Gastrocnemius medialis (tissue), 4 donors: ENCODE measurements at regions not wholly inside any gene's neighbourhood (a gene's known extent, or its start where the extent isn't known, plus 50 kb on each side); places are given as distances from the start of the nearest gene placed in this dataset.

Source experiments
- ATAC-seq, 2 donors: fragments of 150-250 bp; one replicate each; pipeline ENCODE4 v1.9.1; 2016
- DNase-seq, 2 donors: peaks; one replicate each; pipeline ENCODE4 v3.0.0-alpha.2; 2019
- H3K27ac ChIP-seq, 4 donors: fragments of 200-600 bp; sonication (generic); 1 replicate in 1 of 4; 2 replicates in 3 of 4; pipeline ENCODE4 v1.5.1; 2016 to 2018; ENCODE audit warnings: mild to moderate bottlenecking in 2 of 4, moderate library complexity in 1 of 4
- H3K27me3 ChIP-seq, 3 donors: fragments of 200-600 bp; sonication (generic) in 2 of 3; 1 replicate in 1 of 3; 2 replicates in 2 of 3; pipeline versions ENCODE4 v1.5.1 to v1.6.0; 2016 to 2019; ENCODE audit warnings: mild to moderate bottlenecking in 1 of 3, moderate library complexity in 1 of 3
- H3K36me3 ChIP-seq, 2 donors: fragments of 200-600 bp; sonication (generic) in 1 of 2; one replicate each; pipeline ENCODE4 v1.5.1; 2017 to 2018
- H3K4me1 ChIP-seq, 2 donors: fragments of 200-600 bp; sonication (generic) in 1 of 2; one replicate each; pipeline ENCODE4 v1.5.1; 2016 to 2017; ENCODE audit warnings: mild to moderate bottlenecking in 2 of 2
- H3K4me3 ChIP-seq, 4 donors: fragments of 200-600 bp; sonication (generic) in 3 of 4; 1 replicate in 1 of 4; 2 replicates in 3 of 4; pipeline ENCODE4 v1.5.1; 2016 to 2019; ENCODE audit warnings: mild to moderate bottlenecking in 2 of 4
- H3K9me3 ChIP-seq, 3 donors: fragments of 200-600 bp; sonication (generic) in 2 of 3; 1 replicate in 1 of 3; 2 replicates in 2 of 3; pipeline ENCODE4 v1.5.1; 2016 to 2019
- POLR2A ChIP-seq, 2 donors: fragments of 450-650 bp; IDR thresholded peaks; one replicate each; pipeline ENCODE4 v1.6.1; 2017; ENCODE audit warnings: antibody characterized with exemption in 2 of 2, mild to moderate bottlenecking in 2 of 2, moderate library complexity in 2 of 2
- in situ Hi-C, 4 donors: fragments of 200-750 bp; cut with MboI; loops; one replicate each; pipeline versions ENCODE4 v1.15.0 to v1.8.0; 2017; ENCODE audit warnings: low sequenced_read_pairs in 4 of 4
- intact Hi-C: fragments of 100-400 bp; cut with DNase I; formaldehyde crosslinking; loops from one replicate; pipeline ENCODE4 v1.15.1; 2023; ENCODE audit warnings: low total_unique reads
- TF ChIP-seq, protein P1 (sequence below), 5 experiments: fragments of 450-650 bp in 3 of 5; fragments of 200-600 bp in 2 of 5; sonication (generic) in 2 of 5; IDR thresholded peaks in 4 of 5; conservative IDR thresholded peaks in 1 of 5; 1 replicate in 4 of 5; 2 replicates in 1 of 5; pipeline ENCODE4 v1.5.1; 2016 to 2019; ENCODE audit warnings: antibody characterized with exemption in 5 of 5, mild to moderate bottlenecking in 3 of 5, moderate library complexity in 3 of 5

- Histone ChIP-seq H3K4me3 (no peak overlapping the region), H3K4me1 (no peaks in the 10 kb centered on the region), H3K36me3 (no peaks in the 10 kb centered on the region), H3K27me3 (no peaks in the 10 kb centered on the region), H3K27ac (no peak overlapping the region), H3K9me3 (no peaks in the 10 kb centered on the region)
- no peak for TF ChIP-seq POLR2A (IDR thresholded peaks at IDR 0.05)
- TF ChIP-seq, protein P1, sequence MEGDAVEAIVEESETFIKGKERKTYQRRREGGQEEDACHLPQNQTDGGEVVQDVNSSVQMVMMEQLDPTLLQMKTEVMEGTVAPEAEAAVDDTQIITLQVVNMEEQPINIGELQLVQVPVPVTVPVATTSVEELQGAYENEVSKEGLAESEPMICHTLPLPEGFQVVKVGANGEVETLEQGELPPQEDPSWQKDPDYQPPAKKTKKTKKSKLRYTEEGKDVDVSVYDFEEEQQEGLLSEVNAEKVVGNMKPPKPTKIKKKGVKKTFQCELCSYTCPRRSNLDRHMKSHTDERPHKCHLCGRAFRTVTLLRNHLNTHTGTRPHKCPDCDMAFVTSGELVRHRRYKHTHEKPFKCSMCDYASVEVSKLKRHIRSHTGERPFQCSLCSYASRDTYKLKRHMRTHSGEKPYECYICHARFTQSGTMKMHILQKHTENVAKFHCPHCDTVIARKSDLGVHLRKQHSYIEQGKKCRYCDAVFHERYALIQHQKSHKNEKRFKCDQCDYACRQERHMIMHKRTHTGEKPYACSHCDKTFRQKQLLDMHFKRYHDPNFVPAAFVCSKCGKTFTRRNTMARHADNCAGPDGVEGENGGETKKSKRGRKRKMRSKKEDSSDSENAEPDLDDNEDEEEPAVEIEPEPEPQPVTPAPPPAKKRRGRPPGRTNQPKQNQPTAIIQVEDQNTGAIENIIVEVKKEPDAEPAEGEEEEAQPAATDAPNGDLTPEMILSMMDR (IDR thresholded peaks at IDR 0.05 in 4 of 5, conservative IDR thresholded peaks at IDR 0.05 in 1 of 5) = no peak
- DNase-seq (no peak), ATAC-seq (no peak)
- intact Hi-C loops = no loop called here
- in situ Hi-C loops = no loop called here
These were observed 299.0 kb upstream of the E2F7 start for GRCh38 chr12:77364400-77364799.

DNA sequence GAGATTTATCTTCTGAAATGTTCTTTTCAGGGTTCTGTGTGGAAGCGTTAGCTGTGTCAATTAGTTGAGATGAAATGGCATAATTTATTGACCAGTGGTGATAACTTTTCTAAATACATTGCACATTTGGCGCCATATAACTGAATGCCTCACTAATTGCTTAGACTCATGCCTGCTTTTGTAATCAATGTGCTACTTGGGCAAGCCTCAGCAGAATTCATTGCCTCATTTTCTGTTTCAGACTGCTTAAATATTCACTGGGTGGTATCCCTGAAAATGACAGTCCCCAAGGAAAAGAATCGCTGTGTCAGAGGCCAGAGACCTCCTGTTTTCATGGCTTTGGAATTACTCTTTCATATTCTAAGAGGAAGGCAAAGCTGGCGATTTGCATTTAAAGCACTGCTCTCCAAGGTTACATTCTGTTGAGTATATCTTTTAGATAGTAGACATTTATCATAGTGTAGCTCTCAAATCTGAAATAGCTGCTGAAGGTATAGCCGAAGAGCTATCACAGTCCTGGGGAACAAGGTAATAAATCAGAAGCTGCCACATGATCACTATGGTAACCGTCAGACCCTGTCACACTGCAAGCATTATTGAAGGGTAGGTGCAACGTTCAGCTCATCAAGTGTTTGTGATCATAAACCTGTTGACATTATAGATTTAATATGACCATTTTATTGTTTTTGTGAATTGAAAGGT lies 297.3 kb upstream of the E2F7 start:
- Histone ChIP-seq H3K27ac (no peak overlapping the region), H3K9me3 (no peaks in the 10 kb centered on the region), H3K27me3 (no peaks in the 10 kb centered on the region), H3K4me3 (no peak overlapping the region), H3K4me1 (no peaks in the 10 kb centered on the region), H3K36me3 (no peaks in the 10 kb centered on the region)
- no peak for ATAC-seq
- no peak for TF ChIP-seq POLR2A (IDR thresholded peaks at IDR 0.05)
- TF ChIP-seq, protein P1 (IDR thresholded peaks at IDR 0.05 in 4 of 5, conservative IDR thresholded peaks at IDR 0.05 in 1 of 5) = no peak
- no peak for DNase-seq
- in situ Hi-C loops (no loop called here), intact Hi-C loops (no loop called here)

GRCh38 chr12:77357655-77358054 lies 292.3 kb upstream of the E2F7 start:
- Histone ChIP-seq H3K9me3 (no peaks in the 10 kb centered on the region), H3K4me1 (no peaks in the 10 kb centered on the region), H3K36me3 (no peaks in the 10 kb centered on the region), H3K27ac (no peak overlapping the region), H3K4me3 (no peak overlapping the region), H3K27me3 (no peaks in the 10 kb centered on the region)
- TF ChIP-seq, protein P1 (IDR thresholded peaks at IDR 0.05 in 4 of 5, conservative IDR thresholded peaks at IDR 0.05 in 1 of 5) = no peak
- in situ Hi-C loops = no loop called here
- ATAC-seq (no peak), DNase-seq (no peak)
- intact Hi-C loops = no loop called here

GRCh38 chr12:77354766-77355362 lies 289.5 kb upstream of the E2F7 start:
- in situ Hi-C loops = no loop called here
- TF ChIP-seq, protein P1 (IDR thresholded peaks at IDR 0.05 in 4 of 5, conservative IDR thresholded peaks at IDR 0.05 in 1 of 5) = no peak
- no peak for TF ChIP-seq POLR2A (IDR thresholded peaks at IDR 0.05)
- intact Hi-C loops = no loop called here
- H3K4me1 ChIP-seq = no peaks in the 10 kb centered on the region
- ATAC-seq (no peak), DNase-seq (no peak)
- H3K27ac ChIP-seq = no peak overlapping the region
- no peaks in the 10 kb centered on the region for H3K36me3 ChIP-seq
- H3K4me3 ChIP-seq = no peak overlapping the region
- H3K27me3 ChIP-seq = no peaks in the 10 kb centered on the region
- H3K9me3 ChIP-seq = no peaks in the 10 kb centered on the region
